NCI-H2029 treated with DMSO at 0.1 percent for 48 hours (cell line): ENCODE measurements at regions not wholly inside any gene's neighbourhood (a gene's known extent, or its start where the extent isn't known, plus 50 kb on each side); places are given as distances from the start of the nearest gene placed in this dataset.

Experiments used
- DNase-seq: peaks from one replicate; lab custom pipeline; 2025; lab: John Stamatoyannopoulos, UW

DNA sequence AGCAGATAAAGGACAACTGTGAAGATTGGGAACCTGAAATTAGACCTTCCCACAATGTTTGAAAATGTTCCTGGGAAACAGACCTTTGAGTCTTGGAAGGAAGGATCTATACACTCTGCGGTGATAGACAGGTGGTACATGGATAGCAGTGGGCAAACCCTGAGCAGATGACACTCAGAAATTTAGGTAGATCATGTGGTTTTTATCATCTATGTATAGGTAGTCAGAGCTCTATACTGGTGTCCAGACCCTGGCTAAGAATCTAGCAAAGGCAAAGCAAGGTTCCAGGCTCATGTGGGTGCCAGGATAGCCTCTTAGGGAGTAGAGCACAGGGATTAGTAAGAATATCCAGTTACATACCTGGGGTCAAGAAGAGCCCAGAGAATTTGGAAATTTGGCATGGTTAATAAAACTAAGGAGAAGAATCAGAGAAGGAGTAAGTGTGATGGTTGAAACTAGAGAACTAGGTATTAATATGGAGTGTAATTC is 331.2 kb upstream of the FBXO33 start:
- DNase-seq, result no peak

DNA sequence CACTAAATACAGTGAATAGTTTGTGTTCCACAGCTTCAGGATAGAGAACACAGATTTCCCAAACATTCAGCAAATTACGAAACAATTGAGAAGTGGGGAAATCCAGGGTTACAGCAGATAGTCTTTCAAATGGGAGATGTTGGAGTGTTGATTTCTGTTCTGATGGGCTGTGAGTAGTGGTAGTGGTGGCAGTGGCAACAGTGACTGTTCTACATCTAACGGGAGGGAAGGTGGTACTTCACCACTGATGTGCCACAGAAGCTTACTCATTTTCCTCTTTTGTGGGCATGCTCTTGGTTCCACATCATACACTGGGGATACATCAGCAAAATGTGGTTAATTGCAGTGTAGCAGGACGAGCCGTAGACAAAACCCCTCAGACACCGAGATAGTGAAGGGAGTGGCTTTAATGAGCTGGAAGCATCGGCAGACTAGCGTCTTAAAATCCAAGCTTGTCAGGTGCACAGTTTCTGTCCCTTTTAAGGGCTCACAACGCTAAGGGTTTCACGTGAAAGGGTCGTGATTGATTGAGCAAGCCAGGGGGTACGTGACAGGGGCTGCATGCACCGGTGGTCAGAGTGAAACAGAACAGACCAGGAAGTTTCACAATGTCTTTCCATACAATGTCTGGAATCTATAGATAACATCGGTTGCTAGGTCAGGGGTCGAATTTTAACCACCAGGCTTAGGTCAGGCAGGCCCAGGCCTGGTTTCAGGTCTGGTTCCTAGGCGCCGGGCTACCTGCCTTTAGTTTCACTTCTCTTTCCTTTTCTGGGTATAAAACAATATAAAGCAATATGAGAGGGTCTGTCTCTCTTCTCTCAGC is 330.6 kb upstream of the FBXO33 start:
- no peak for DNase-seq

DNA sequence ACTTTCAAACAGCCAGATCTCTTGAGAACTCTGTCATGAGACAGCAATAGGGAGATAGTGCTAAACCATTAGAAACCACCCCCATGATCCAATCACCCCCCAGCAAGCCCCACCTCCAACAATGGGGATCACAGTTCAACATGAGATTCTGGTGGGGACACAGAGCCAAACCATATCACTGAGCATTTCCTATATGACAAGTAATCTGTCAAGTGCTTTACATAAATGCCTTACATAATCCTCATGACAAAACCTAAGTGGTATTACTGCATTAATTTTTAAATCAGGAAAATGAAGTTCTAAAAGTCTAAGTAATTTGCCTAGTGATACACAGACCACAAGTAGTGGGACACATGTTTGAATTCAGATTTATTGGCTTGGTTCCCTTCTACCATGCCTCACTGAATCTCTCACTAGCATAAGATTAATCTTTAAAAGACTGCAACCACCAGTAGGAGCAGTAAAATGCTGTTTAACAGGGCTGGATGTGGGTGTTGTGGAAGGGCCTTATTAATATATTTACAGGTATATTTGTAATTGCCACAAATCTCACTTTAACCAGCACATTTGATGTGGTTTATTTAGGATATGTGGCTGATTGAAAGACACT is 323.1 kb upstream of the FBXO33 start:
- DNase-seq, result no peak

DNA sequence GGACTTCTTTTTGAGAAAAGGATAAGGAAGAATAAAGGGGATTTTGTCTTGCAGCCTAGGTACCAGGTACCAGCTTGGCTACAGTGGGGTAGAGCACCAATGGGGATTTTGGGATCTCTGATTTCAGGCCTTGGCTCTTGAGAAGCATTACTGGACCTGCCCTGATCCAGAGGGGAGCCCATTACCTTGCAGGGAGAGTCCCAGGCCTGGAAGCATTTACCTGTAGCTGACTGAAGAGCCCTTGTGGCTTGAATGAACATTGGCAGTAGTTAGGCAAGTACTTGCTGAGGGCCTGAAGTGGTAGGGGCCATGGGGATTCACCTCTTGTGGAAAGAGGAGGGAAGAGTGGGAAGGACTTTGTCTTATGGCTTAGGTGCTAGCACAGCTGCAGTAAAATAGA is 308.2 kb upstream of the FBXO33 start:
- no peak for DNase-seq

DNA sequence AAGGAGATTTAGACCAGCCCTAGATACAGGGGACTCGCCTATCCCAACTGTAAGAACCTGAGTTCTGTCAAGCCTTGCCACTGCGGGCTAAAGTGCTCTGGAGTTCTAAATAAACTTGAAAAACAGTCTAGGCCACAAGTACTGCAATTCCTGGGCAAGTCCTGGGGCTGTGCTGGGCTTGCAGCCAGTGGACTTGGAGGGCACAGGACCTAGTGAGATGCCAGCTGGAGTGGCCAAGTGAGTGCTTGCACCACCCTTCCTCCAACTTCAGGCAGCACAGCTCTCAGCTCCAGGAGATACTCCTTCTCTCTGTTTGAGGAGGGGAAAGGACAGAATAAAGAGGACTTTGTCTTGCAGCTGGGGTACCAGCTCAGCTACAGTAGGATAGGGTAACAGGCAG is 307.6 kb upstream of the FBXO33 start:
- no peak for DNase-seq

DNA sequence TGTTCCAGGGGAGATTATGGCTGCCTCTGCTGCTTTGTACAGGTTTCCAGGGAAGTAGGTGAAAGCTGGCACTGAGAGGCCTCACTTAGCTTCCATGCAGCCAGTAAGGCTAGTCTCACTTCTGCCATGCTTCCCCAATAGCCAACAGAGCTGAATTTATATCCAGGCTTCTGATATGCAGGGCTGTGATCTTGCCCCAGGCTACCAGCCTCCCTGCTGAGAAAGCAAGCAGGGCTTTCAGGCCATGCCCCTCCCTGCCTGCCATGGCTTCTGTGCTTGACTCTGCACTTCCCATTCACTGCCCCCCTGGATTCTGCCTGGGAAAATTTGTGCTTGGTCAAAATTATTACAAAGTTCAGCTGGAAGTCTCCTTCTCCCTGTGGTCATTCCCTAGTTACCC is 302.1 kb upstream of the FBXO33 start:
- DNase-seq, result no peak

DNA sequence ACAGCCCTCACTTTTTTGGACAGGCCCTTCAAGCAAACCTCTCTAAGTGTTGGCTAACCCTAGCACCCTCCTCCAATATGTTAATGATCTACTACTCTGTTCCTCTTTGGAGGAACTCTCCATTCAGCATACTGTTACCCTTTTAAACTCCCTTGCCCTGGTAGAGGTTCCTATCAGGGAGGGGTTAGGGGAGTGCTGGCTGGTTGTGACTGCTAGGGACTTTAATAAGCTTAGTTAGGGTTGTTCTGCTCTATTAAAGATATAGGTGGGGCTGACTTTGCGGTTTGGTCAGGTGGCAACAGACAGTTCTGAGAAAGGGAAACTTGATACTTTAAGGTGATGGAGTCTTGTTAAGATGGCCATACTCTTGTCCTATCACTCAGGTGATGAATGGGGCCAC is 301.5 kb upstream of the FBXO33 start:
- DNase-seq, result no peak

DNA sequence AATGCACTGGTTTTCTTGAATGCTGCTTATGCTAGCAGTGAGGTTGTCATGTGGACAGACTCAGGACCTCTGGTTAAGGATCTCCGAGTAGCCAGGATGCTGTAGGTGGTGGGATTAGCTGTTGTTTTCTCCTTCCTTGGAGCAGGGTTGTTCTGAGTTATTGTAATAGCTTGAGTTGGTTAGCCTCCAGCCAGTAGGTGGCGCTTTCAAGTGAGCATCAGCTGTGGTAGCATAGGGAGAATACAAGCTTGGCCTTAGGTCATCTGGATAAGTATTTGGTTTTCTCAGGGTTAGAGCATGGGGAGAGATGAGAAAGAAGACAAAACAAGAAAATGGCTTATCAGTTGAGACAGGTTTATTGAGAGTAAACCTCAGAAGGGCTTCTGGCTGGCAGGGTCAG is 299.7 kb upstream of the FBXO33 start:
- no peak for DNase-seq

DNA sequence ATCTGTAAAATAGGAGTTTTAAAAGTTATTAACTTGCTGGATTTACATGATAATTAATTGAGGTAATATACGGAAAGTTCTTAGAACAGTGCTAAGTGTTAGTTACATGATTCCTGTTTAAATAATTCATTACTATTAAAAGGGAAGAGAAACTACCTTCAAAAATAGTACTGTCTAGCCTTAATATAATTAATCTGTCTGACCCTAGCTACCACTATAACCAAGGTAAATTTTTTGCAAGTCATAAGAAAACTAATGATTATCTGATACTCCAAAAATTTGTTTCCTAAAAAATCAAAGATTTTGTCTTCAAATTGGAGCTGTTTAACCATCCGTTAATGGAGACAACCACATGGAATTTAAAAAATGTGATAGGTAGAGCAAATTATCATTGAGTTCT is 294.3 kb upstream of the FBXO33 start:
- no peak for DNase-seq

DNA sequence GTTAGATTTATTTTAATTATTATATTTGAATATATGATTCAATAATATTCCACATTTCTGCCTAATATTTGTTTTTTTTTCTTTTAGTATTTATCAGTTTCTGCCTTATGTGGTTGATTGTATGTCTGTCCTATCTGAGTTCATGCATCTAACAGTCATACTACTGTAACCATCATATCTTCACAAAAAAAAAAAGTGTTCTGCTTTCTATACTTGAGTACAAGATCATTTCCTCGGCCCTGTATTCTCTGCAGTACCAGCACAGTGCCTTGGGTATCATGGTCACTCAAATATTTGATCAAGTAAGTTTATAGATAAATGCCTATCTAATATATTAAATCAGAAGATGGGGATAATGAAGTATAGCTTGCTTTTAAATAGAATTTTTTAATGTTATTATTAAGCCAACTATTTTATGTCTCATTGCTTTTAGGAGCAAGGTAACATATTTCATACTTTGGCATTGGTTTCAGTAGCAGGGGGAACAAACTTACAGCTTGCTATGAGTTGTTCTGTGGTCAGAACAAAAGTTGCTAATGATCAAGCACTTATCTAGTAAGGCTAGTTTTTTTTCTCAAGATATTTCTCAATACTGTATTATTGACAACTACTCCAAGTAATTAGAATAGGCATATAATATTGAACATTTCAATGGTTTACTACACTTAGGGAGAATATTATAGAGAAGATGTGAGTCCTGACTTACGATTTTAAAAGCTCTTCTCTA is 290.5 kb upstream of the FBXO33 start:
- no peak for DNase-seq

DNA sequence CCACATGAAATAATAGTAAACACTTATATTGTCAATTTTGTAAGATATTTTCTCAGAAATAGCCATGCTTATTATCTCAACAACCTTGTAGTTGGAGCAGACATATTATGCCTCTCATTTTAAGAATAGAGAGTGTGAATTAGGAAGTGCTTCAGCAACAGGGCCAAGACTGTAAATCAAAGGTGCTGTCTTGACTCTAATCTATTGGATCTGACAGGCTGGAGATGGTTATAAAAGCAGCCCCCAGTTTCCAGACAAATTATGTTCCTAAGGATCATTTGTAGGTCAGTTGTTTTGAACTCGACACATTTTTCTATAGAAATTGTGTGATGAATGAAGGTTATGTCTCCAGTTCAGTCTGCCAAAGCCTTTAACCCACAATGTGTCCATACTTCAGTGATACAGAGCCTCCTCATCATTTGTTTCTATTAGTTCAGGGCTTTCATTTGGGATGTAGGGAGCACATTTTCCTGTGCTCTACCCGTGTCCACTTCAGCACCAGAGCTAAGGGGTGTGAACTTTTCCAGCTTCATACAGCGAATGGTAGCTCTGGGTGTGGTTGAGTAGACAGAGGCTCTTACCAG is 284.8 kb upstream of the FBXO33 start:
- no peak for DNase-seq

DNA sequence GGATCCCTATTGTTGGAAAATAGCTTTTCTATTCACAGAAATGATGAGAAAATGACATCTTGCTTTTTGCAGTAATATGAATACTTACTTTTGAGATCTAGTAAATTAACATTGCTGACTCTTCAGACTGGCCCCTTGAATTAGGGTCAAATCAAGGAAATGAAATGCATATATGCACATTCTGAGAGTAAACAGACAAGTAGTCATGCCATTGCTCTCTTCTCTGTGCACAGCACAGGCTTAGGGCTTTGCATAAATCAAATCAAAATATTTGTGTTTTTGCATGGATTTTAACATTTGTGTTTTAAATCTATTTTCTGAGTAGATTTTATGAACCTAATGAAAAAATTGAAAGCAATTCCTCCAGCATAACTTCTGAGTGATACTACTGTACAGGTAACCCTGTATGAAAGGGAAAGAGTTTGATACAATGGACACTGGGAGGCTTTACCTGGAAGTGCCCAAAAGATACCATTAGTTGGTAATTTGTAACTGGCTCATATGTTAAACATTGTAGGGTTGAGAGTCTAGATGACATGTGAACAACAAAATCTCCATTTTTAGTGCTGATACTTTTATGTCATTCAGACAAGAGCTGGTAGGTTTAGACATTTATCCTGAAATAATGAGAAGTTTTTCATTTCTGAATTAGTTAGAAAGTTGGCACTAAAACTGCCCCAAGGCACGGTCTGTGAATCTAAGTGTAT is 280.2 kb upstream of the FBXO33 start:
- no peak for DNase-seq

DNA sequence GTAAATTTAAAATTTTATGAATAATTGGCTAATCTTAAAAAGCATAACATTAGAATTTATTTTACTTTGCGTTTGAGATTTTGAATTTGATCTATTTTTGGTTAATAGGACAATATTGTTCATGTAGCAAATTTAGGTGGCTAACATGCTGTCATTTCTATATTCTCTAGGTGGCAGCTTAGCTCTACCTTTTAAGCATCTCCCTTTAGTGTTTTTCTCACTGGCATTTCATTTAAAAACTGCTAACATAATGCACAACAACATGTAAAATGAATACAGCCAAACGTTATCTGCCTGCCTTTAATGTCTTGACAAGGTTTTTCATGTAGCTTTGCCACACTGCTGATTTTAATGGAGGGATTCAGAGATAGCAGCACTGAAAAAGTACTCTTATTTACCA is 272.4 kb upstream of the FBXO33 start:
- DNase-seq, result no peak

DNA sequence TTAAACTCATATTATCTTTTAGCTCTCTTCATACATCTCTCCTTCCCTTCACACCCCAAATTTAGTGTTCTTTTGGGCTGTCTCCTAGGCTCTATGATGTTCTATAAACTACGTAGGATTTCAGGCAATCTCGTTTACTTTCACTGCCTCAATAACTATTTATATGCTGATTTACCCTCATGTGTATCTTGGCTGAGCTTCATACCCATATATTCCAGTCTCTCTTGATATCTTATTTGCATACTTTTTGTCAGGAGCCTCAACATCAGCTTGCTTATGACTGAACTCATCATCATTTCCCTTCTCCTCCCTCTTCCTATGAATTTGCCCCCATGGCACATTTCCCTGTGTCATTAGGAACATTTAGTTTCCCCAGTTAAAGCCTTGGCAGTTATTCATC is 262.1 kb upstream of the FBXO33 start:
- no peak for DNase-seq

DNA sequence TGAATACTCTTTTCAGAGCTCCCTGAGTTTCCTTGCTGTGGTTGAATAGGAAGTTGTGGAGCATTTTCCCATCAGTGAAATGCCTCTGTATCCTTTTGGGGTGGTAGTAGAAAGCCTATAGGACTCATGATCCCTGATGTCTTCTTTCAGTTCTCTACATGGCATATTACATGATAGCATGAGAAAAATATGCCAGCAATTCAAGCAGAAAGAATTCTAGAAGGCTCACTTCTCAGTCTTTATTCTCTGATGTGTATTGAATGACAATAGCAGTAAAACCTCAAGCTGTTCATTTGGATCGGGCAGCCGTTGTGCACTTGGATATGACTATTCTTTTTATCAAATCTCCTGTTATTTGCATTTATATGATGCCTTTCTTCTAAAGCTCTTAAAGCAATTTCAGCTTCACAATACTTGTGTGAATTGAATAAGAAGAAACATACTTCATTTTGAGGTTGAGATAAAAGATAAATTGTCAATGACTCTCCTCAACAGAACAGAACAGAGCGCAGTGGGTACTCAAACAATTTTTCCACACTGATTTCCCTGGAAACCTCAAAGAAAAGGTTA is 251.5 kb upstream of the FBXO33 start:
- no peak for DNase-seq

DNA sequence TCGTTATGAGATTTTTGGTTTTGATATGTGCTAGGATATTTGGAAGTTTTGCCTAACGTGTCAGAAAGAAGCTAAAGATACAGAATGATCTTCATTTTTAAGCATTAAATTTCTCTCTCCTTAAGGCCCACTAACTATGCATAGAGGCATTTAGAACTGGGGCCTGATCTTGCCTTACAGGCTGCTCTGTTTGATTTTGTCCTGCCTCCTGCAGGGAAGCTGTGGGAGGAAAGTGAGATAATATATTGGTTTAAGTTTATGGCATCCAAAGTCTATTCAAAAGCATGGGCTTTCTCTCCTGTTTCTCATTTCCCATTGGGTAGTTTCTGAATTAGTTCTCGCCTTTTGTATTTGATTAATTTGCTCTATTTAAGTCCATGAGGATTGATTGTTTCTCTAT is 250.3 kb upstream of the FBXO33 start:
- no peak for DNase-seq

DNA sequence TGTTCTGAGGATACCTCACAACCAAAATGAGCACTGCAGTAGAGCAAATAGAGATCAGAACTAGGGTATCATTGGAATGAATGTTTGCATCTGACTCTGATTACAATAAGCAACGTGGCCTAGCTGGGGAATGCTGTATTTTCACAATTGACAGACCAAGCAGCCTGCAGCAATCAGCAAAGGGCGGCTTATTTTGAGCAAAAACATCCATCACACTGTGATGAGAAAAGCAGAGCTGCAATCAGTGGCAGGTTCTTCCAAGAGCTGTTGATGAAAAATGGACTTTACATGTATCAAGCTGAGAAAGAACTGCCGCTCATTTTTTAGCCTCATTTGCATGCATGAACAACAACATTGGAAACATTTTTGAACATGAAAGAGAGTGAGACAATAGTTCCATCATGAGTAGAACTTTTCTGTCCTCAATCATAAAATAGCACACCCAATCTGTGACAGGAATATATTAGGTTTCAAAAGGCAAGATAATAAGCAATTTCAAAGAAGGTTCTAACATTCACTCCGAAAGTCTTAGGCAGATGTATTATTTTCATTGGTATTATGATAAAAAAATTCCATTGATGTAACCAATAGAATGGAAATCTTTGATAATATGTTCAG is 249.7 kb upstream of the FBXO33 start:
- DNase-seq, result no peak

DNA sequence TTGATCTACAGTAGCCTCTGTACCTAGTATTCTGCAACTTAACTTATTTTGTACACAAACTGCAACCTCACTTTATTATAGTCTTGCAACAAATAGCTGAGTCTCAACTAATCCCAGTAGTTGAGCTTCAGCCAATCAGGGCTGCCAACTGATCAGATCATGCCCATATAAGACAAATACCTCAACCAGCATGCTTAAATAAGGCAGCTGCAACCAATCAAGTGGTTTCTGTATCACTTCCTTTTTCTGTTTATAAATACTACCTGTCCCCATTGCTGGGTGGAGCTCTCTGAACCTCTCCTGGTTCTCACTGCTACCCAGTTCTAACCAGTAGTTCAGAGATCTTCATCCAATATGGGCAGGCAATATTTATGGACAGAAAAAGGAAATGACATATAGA is 248.5 kb upstream of the FBXO33 start:
- no peak for DNase-seq

DNA sequence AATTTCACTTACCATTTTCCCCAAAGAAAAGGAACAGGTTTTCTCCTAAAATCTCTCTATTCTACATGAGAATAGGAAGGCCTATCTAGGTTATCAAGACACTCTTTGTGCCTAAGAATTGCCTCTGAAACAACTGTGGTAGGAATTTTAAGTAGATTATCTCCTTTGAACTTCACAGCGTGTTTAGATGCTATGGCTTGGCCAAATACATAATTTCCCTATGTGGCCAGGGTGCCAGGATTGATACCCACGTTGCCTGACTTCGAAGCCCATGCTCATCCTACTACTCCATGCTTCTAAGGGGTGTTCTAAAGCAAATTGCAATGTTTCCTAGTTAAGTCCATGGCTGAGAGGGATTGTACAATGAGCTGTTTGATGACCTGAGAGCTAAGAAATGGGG is 241.5 kb upstream of the FBXO33 start:
- DNase-seq, result no peak

DNA sequence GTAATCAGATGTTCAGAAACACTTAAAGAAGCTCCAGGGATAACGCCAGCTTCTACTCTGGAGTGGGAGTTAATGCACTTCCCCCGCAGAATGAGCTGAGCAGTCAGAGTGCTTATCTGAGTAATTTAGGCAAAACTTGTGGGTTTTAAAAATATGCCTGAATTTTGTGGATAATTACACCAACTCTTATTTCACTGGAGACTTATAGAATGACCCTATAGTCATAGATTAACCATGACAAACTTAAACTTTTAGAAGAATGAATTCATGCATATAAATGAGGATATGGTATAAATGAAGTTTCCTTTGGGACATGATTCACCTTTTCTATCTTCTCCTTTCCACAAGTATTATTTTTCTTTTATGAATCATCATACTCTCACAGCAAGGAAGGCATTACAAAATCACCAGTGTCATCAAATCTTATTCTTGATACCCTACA is 241.1 kb upstream of the FBXO33 start:
- no peak for DNase-seq

DNA sequence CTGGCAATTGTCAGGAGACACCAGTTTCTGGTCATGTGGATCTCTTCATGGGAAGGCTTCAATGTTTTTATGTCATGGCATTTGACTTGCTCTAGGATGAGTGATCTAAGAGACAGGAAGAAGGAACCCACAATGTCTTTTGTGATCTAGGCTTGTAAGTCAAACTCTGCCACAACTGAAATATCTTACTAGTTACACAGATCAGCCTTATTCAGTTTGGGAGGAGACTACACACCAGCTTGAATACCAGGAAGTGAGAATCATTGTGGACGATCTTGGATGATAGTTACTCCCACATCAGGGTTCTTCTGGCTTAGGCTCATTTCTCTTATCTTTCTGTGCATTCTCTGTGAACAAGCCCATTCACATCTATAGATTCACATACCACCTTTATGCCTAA is 236.2 kb upstream of the FBXO33 start:
- no peak for DNase-seq
